ENCODE measurements at regions not wholly inside any gene's neighbourhood (a gene's known extent, or its start where the extent isn't known, plus 50 kb on each side); places are given as distances from the start of the nearest gene placed in this dataset.

DNA sequence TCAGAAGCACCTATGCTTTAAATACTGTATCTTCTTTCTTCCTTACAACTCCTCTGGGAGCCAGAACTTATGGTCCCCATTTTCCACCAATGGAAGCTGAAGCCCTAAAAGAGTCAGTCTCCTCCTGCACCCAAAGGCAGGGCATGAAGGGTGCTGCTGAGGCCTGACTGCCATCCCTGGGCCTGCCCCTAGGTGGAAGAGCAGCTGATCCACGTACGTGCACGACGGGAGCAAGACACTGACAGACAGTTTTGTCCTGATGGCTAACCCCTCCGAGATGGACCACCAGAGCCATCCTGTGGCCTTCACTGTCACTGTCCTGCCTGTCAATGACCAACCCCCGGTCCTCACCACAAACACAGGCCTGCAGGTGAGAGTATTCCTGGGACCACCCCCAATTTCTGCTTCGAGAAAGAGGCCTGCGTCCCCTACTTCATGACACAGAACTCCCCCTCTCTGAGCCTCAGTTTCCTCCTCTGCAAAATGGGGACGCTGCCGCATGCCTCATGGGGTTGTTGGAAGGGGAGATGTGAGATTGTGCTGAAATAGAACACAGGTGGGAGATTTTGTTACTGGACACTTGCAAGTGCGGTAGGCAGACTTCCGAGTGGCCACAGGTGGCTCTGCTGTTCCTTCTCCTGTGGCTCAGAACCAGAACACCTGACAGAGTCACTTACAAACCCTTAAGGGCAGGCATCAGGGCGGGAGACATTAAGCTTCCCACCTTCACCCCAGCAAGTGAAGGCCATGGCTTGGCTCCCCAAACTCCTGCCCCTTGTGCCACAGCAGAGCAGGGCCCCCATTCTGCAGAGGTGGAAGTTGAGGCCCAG lies 175.4 kb downstream of the TBC1D2B start:
- TF ChIP-seq, protein P1, sequence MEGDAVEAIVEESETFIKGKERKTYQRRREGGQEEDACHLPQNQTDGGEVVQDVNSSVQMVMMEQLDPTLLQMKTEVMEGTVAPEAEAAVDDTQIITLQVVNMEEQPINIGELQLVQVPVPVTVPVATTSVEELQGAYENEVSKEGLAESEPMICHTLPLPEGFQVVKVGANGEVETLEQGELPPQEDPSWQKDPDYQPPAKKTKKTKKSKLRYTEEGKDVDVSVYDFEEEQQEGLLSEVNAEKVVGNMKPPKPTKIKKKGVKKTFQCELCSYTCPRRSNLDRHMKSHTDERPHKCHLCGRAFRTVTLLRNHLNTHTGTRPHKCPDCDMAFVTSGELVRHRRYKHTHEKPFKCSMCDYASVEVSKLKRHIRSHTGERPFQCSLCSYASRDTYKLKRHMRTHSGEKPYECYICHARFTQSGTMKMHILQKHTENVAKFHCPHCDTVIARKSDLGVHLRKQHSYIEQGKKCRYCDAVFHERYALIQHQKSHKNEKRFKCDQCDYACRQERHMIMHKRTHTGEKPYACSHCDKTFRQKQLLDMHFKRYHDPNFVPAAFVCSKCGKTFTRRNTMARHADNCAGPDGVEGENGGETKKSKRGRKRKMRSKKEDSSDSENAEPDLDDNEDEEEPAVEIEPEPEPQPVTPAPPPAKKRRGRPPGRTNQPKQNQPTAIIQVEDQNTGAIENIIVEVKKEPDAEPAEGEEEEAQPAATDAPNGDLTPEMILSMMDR (IDR thresholded peaks at IDR 0.05): no peak
- no peak for TF ChIP-seq POLR2A (IDR thresholded peaks at IDR 0.05)
- no peak for TF ChIP-seq POLR2AphosphoS5 (IDR thresholded peaks at IDR 0.05)
- TF ChIP-seq EP300 (IDR thresholded peaks at IDR 0.05): no peak
